ENCODE measurements at regions not wholly inside any gene's neighbourhood (a gene's known extent, or its start where the extent isn't known, plus 50 kb on each side); places are given as distances from the start of the nearest gene placed in this dataset.

GRCh38 chr2:5868931-5869330 is 176.7 kb downstream of the SOX11 start:
- TF ChIP-seq CTCF (IDR thresholded peaks at IDR 0.05) (no peak), POLR2A (IDR thresholded peaks at IDR 0.05; ENCODE audit: low read depth) (no peak), EP300 (IDR thresholded peaks at IDR 0.05) (no peak), POLR2AphosphoS5 (IDR thresholded peaks at IDR 0.05) (no peak)
